ENCODE measurements at regions not wholly inside any gene's neighbourhood (a gene's known extent, or its start where the extent isn't known, plus 50 kb on each side); places are given as distances from the start of the nearest gene placed in this dataset.

DNA sequence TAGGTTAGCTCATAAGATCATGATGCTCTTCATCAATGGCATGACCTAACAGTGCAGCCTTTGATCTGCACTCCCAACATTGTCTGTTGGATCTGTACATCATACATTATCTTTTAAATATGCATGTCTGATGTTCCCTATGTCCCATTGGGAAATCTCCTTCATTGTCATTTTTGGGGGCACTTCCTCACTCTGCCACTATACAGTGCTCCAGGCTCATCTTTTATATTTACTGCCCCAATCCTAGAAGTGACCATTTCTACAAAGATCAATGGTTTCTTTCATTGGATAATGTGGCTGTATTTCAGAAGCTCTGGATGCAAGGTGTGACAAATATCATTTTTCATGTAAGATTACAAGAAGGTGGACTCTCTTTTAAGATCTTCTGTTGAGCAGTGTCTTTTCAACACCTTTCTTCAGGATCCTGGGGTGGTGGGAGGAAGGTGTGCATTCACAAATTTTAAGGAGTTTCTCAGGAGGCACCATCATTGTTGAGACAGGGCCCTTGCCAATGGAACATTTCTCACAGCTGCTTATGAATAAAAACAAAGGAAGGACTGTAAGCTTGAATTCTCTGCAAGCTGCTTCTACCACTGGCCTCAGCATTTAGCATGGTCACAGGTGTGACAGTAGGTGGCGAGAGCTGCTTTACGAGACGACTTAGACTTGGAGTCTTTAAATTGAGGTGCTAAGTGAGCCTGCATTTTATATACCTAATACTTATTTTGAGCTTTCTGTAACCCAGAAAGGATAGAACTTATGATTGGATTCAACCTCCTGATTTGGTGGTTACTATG is 403.0 kb downstream of the LMO7 start:
- DNase-seq: no peak

DNA sequence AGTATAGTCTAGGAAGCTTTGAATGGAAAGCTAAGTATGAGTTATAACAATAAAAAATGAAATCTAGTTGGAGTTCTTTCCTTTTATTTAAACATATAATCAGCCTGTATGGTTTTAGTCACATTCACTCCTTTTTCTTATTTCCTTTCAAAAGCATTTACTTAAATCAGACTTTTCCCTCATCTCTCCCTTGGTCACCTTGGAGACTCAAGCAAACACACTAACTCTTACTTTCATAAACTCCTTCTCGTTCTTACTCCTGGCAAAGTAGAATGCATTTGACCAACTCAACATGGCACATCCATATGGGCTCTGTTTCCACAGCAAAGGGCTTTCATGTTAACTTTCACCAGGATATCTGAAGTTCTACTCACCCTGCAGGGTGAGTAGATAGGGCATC is 400.0 kb downstream of the LMO7 start:
- DNase-seq: no peak

GRCh38 chr13:76035711-76036110 is 399.6 kb downstream of the LMO7 start:
- DNase-seq: no peak

DNA sequence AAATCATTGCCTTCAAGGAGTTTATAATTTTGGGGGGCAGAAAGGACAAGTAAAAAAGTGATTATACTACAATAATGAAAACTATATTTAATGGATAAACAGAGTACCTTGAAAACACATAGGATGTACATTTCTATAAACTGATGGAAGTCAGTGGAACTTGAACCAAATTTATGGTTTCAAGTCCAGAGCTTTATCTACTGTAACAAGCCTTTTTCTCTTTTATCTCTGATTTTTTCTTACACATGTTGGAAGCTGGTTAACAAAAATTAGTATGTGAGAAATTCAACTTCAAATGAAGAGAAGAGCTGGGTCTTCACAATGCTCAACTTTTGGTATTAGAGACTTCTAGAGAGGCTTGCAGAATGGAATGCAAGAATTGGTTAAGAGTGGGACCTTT is 393.6 kb downstream of the LMO7 start:
- DNase-seq: no peak

- no peak for DNase-seq
Observed at GRCh38 chr13:76029088-76029487, 393.0 kb downstream of the LMO7 start.

DNA sequence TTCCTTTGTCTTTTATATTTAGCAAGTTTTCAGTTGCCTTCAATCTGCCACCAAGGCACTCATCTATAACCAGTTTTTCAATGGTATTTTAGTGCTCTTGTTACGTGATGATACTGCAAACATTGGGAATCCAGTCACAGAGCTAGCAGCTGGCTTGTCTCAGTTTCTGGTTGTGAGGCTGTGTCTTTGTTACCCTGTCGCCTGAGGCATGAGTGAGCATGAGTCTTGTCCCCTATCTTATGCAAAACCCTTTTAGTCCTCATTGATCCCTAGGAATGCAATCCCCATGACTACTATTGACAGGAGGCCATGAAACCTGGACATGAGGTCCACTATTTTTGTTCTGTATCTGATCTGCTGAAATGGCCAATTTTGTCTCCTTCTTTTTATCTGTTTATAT is 391.0 kb downstream of the LMO7 start:
- no peak for DNase-seq

DNA sequence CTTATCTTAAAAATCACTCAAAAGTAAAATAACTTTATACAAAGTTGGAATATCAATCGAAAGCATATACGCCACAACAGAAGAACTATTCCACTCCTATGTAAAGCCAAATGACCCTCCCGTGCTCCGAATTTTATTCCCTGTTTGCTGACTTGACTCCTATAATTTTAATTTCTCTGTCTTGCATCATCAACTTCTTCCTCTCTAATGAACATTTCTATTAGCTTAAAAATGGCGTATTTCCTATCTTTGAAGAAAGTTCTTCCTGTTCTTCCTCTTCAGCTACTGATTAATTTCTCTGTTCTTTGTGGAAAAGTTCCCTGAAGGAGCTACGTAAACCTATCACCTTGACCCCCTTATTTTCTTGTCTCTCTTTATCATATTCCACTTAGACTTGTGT is 389.3 kb downstream of the LMO7 start:
- DNase-seq: no peak

GRCh38 chr13:76024151-76024550 is 388.0 kb downstream of the LMO7 start:
- DNase-seq: no peak

GRCh38 chr13:76023652-76024051 is 387.5 kb downstream of the LMO7 start:
- no peak for DNase-seq

DNA sequence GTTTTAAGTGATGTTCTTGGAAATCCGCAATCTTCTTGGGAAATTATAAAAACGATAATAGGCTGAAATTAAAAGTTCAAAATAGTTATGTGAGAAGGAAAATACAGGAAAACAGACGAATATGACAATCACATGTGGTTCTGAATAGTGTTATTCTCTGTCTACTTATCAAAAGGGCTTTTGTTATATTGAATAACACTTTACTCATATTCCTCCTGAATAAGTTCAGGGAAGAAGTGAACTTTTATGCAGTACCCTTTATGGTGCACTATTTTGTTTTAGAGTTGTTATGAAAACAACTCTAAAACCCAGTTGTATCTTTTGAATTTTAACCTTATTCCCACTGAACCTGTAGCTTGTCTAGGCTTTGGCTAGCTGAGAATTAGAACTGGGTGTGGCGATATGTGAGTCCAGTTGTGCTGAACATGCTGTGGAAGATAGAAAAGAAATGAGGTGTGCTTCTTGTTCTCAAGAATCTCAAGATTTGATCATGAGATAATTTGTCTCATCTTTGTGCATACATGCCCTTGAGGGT is 384.4 kb downstream of the LMO7 start:
- no peak for DNase-seq

GRCh38 chr13:76019421-76020044 is 383.4 kb downstream of the LMO7 start:
- DNase-seq: no peak

DNA sequence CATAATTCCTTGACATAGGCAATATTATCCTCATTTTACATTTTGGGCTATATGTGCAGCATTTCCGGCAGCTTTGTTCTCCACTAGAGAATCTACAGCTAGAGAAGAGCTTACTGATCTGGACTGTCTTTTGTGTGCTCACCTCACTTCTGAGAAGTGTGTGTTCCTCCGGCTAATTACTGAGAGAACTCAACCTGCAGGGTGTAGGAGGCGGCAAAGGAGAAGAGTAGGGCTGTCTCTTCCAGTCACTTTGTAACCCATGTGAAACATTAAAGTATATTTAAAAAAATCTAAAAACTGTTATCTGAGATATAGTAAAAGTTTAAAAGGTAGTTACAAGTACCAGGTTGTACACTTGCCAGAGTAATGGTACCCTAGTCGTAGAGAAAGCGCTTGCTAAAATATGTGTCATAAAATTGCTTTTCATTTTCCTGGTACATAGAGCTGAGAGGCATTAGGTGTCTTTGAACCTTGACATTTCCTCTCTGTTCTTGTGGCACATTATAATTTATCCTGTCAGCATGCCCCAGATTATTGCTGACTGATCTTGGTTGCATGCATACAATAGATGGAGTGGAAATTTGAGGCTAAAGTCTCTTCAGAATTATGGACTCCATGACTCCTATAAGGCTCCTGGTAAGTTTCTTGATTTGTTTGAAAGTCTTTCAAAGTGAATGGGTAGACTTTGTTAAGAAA is 381.9 kb downstream of the LMO7 start:
- DNase-seq: no peak

DNA sequence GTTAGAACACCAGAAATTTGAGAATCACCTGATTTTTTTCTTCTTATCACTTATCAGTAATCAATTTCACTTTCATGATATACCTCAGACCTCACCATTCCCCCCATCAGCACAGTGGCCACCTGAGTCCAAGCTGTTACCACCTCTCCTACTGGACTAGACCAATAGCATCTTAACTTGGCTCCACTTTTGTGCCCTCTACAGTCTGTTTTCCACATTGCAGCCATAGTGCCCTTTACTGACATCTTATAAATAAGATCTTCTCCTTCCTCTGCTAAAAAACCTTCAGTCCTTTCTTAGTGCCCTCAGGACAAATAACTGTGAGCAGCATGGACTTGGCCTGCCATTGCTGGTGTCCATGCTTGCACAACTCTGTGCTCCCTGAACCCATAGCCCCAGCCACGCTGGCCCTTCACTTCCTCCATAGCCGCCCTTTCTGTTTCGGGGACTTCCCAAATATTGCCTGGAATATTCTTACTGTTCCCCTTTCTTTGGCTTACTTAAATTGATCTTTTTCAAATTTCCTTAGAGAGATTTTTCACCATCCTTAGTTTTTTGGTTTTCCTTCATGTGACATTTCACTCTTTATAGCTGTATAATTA is 380.8 kb downstream of the LMO7 start:
- no peak for DNase-seq

DNA sequence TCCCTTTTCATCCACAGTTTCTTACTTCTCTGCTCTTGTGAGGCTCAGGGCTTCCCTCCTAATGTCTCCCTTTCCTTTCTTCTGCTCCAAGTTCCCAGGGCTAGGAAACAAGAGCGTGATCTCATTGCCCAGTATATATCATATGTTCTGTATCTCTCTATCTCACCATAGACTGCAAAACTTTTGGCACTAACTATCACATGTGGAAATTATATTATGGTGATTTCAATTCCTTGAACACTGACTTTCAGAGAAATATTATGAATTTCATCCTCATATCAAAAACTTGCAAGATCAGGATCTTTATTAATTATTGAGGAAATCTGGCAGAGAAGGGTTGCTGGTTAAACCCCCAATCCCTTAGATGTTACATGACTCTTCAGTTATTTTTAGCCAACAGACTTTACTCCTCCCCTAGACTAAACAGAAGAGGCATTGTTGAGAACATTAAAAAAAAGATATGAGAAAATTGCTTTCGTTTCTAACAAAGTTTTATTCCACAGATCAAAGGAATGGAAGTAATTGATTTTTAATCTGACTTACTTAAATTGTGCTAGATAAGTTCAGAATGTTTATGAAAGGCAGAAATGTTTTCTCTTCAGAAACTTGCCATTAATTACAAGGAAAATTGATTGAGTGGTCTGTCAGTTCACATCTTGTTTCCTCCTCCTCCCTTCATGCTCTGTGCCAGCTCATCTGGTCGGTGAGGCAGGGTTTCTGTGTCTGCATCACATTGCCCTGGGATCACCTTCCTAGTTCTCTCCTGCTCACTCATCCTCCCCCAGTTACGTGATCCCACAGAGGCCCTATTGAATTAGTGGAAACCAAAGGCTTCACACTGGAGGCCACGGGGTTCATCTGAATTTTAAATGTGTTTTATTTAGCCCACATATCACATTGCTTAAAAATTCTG is 378.5 kb downstream of the LMO7 start:
- no peak for DNase-seq

DNA sequence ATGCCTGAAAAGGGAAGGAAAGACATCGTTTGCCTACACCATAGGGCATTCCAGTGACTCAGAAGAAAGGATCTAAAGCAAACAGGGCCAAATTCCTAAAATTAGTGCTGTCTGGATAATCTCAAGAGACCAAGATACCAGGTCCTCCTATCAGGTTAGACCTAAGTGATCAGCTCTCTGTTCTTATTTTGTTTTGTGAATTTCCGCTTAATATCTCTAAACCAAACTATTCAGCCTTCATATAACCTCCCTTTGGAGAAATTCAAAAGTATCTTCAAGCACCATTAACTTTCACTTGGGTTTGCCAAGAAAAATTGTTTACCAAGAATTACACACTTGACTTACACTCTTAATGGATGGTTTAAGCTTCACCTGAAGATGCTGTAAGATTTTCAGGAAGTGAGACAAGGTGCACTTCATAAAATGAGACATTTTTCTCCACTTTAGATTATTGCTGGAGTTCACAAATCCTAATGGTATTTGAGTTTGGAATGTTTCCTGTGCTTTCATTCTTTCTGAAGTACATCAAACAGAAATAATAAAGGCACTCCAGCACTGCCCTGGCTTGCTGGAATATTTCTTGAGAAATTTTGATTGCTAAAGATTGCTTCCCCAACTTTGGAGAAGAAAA is 376.1 kb downstream of the LMO7 start:
- DNase-seq: no peak

- no peak for DNase-seq
Observed at GRCh38 chr13:76009267-76009890, 373.2 kb downstream of the LMO7 start.

- DNase-seq: no peak
Observed at GRCh38 chr13:76004416-76004815, 368.3 kb downstream of the LMO7 start.

DNA sequence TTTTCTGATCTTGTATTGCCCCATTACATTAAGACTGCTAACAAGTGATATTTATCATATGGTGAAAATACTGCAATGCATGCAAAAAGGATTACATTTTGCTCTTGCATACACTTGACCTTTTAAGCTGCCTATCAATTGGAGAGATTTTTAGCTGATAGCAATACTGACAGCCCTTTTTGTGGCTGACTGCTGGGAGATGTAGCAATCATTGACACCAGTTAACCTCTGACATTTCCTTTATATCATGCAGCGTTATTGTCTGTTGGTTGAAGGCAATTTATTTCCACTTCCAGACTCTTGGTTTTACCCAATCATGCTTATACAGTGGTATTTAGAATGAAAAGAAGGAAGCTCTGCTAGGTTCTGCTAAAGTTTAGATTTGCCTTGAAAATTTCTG is 364.0 kb downstream of the LMO7 start:
- no peak for DNase-seq

- no peak for DNase-seq
Observed at GRCh38 chr13:75996582-75996981, 360.5 kb downstream of the LMO7 start.

- no peak for DNase-seq
Observed at GRCh38 chr13:75995966-75996365, 359.8 kb downstream of the LMO7 start.

DNA sequence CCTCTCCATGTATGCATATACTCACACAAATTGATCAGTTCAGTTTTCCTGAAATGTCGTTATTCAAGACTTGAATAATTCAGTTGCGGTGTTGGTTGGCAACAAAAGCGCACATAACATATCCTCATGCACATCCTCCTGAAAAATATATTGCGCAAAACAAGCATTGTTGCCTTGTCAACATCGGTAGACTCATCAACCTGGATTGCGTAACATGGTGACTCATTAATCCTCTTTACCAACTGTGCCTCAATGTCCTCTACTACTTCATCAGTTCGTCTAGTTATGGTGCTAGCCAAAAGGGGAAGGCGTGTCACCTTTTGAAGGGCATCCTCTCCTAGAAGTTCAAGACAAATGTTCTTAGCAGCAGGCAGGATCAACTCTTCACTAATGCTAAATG is 357.7 kb downstream of the LMO7 start:
- no peak for DNase-seq
